GM21528 (cell line): ENCODE measurements at regions not wholly inside any gene's neighbourhood (a gene's known extent, or its start where the extent isn't known, plus 50 kb on each side); places are given as distances from the start of the nearest gene placed in this dataset.

Experiments used
- ATAC-seq: cut with Tn5 transposase; IDR thresholded peaks from one replicate; pipeline ENCODE4 v1.9.1; 2021; ENCODE audit warnings: mild to moderate bottlenecking, moderate library complexity; ENCODE audit not compliant: unreplicated experiment, low FRiP score

GRCh38 chr1:194515916-194516315, 1329.5 kb upstream of the B3GALT2 start:
- ATAC-seq: no peak

- no peak for ATAC-seq
Observed at GRCh38 chr1:194512957-194513356, 1326.5 kb upstream of the B3GALT2 start.

GRCh38 chr1:194512345-194512744, 1325.9 kb upstream of the B3GALT2 start:
- no peak for ATAC-seq

GRCh38 chr1:194503209-194503608, 1316.8 kb upstream of the B3GALT2 start:
- no peak for ATAC-seq

GRCh38 chr1:194495434-194495833, 1309.0 kb upstream of the B3GALT2 start:
- no peak for ATAC-seq

- no peak for ATAC-seq
Observed at GRCh38 chr1:194487172-194487571, 1300.8 kb upstream of the B3GALT2 start.

- no peak for ATAC-seq
Observed at GRCh38 chr1:194485432-194485831, 1299.0 kb upstream of the B3GALT2 start.

GRCh38 chr1:194478731-194479130, 1292.3 kb upstream of the B3GALT2 start:
- ATAC-seq: no peak

GRCh38 chr1:194477908-194478307, 1291.5 kb upstream of the B3GALT2 start:
- ATAC-seq: peak; percentile 92

GRCh38 chr1:194476872-194477271, 1290.5 kb upstream of the B3GALT2 start:
- no peak for ATAC-seq

- no peak for ATAC-seq
Observed at GRCh38 chr1:194476351-194476750, 1289.9 kb upstream of the B3GALT2 start.

- no peak for ATAC-seq
Observed at GRCh38 chr1:194474701-194475100, 1288.3 kb upstream of the B3GALT2 start.

- no peak for ATAC-seq
Observed at GRCh38 chr1:194473766-194474165, 1287.4 kb upstream of the B3GALT2 start.

- ATAC-seq: no peak
Observed at GRCh38 chr1:194469282-194469681, 1282.9 kb upstream of the B3GALT2 start.

GRCh38 chr1:194466706-194467105, 1280.3 kb upstream of the B3GALT2 start:
- no peak for ATAC-seq

- ATAC-seq: no peak
Observed at GRCh38 chr1:194447636-194448035, 1261.2 kb upstream of the B3GALT2 start.

GRCh38 chr1:194445244-194445643, 1258.8 kb upstream of the B3GALT2 start:
- ATAC-seq: no peak

GRCh38 chr1:194442901-194443575, 1256.6 kb upstream of the B3GALT2 start:
- ATAC-seq: no peak

GRCh38 chr1:194437135-194437534, 1250.7 kb upstream of the B3GALT2 start:
- ATAC-seq: no peak

- ATAC-seq: no peak
Observed at GRCh38 chr1:194431121-194431520, 1244.7 kb upstream of the B3GALT2 start.

GRCh38 chr1:194420706-194421105, 1234.3 kb upstream of the B3GALT2 start:
- no peak for ATAC-seq

GRCh38 chr1:194419721-194420120, 1233.3 kb upstream of the B3GALT2 start:
- ATAC-seq: no peak

GRCh38 chr1:194410756-194411155, 1224.3 kb upstream of the B3GALT2 start:
- no peak for ATAC-seq
